Keratinocyte (primary cell): ENCODE measurements at regions not wholly inside any gene's neighbourhood (a gene's known extent, or its start where the extent isn't known, plus 50 kb on each side); places are given as distances from the start of the nearest gene placed in this dataset.

Source experiments
- DNase-seq: peaks from one replicate; pipeline ENCODE4 v3.0.0-alpha.2; 2011; ENCODE audit warnings: low read depth, missing footprints, low spot score
- FAIRE-seq: peaks from 2 replicates; lab custom pipeline; 2011; peaks lifted over from hg19 to GRCh38; lab: Jason Lieb, UNC
- H2AFZ ChIP-seq: 2 replicates; pipeline ENCODE4 v1.6.0; 2012; ENCODE audit warnings: low read length, control low read depth, inconsistent platforms; ENCODE audit not compliant: control insufficient read depth
- H3K27ac ChIP-seq: 2 replicates; pipeline ENCODE4 v1.5.1; 2011; ENCODE audit warnings: low read length; ENCODE audit not compliant: control insufficient read depth, insufficient read depth
- H3K27me3 ChIP-seq: 3 replicates; pipeline ENCODE4 v1.6.0; 2011; ENCODE audit warnings: low read length; ENCODE audit not compliant: control insufficient read depth, insufficient read depth; ENCODE audit errors: extremely low read depth
- H3K36me3 ChIP-seq, 2 experiments: 2 replicates in 1 of 2; 3 replicates in 1 of 2; pipeline ENCODE4 v1.5.1; 2011; ENCODE audit warnings: low read length in 2 of 2, mild to moderate bottlenecking in 1 of 2; ENCODE audit not compliant: control insufficient read depth in 2 of 2, insufficient read depth in 2 of 2; ENCODE audit errors: extremely low read depth in 1 of 2
- H3K4me1 ChIP-seq: 3 replicates; pipeline ENCODE4 v1.5.1; 2011; ENCODE audit warnings: low read length; ENCODE audit not compliant: control insufficient read depth, insufficient read depth; ENCODE audit errors: extremely low read depth
- H3K4me2 ChIP-seq: 3 replicates; pipeline ENCODE4 v1.6.0; 2011; ENCODE audit warnings: low read depth, low read length; ENCODE audit not compliant: control insufficient read depth, insufficient read depth; ENCODE audit errors: extremely low read depth
- H3K4me3 ChIP-seq, 3 experiments: fragments of 200-600 bp in 1 of 3; sonication (generic) in 1 of 3; 2 replicates in 2 of 3; 3 replicates in 1 of 3; pipeline ENCODE4 v1.5.1; 2011 to 2016; ENCODE audit warnings: low read length in 3 of 3, mild to moderate bottlenecking in 3 of 3, control low read depth in 2 of 3, inconsistent platforms in 1 of 3, low read depth in 1 of 3, mixed read lengths in 1 of 3, mixed run types in 1 of 3, moderate library complexity in 1 of 3; ENCODE audit not compliant: control insufficient read depth in 2 of 3, insufficient read depth in 2 of 3; ENCODE audit errors: extremely low read depth in 1 of 3
- H3K79me2 ChIP-seq: 2 replicates; pipeline ENCODE4 v1.6.0; 2012; ENCODE audit warnings: low read length; ENCODE audit not compliant: control insufficient read depth, insufficient read depth
- H3K9ac ChIP-seq: 3 replicates; pipeline ENCODE4 v1.6.0; 2011; ENCODE audit warnings: low read length; ENCODE audit not compliant: control insufficient read depth, insufficient read depth; ENCODE audit errors: extremely low read depth
- H3K9me1 ChIP-seq: 3 replicates; pipeline ENCODE4 v1.6.0; 2011; ENCODE audit warnings: low read length; ENCODE audit not compliant: control insufficient read depth, insufficient read depth; ENCODE audit errors: extremely low read depth
- H3K9me3 ChIP-seq: 2 replicates; pipeline ENCODE4 v1.5.1; 2012; ENCODE audit warnings: low read depth, low read length; ENCODE audit not compliant: control insufficient read depth
- H4K20me1 ChIP-seq: 3 replicates; pipeline ENCODE4 v1.6.0; 2011; ENCODE audit warnings: low read length; ENCODE audit not compliant: control insufficient read depth, insufficient read depth; ENCODE audit errors: extremely low read depth
- CTCF ChIP-seq, 3 experiments: IDR thresholded peaks in 1 of 3; conservative IDR thresholded peaks in 1 of 3; optimal IDR thresholded peaks in 1 of 3; 2 replicates in 2 of 3; 3 replicates in 1 of 3; pipeline versions ENCODE3 to v1.5.1; 2011; ENCODE audit warnings: low read length in 3 of 3, mild to moderate bottlenecking in 3 of 3, moderate library complexity in 2 of 3, control low read depth in 1 of 3, inconsistent platforms in 1 of 3; ENCODE audit not compliant: insufficient read depth in 2 of 3; ENCODE audit errors: extremely low read depth in 1 of 3
- EZH2 ChIP-seq: IDR thresholded peaks from one replicate; pipeline ENCODE4 v1.6.1; 2012; ENCODE audit warnings: inconsistent platforms, mild to moderate bottlenecking, low read length, moderate library complexity
- dilution Hi-C: fragments of 300-500 bp; cut with MboI; formaldehyde crosslinking; loops from one replicate; pipeline ENCODE4 v1.7.0; 2020; ENCODE audit warnings: low sequenced_read_pairs; ENCODE audit not compliant: extremely low pct_ligation_motif_present

- no peak overlapping the region for H3K9ac ChIP-seq
Observed at GRCh38 chr4:125991398-125991797, 676.6 kb downstream of the FAT4 start.

GRCh38 chr4:125992891-125993290 is 678.1 kb downstream of the FAT4 start:
- Histone ChIP-seq H3K4me2 (no peak overlapping the region), H3K9me1 (no peaks in the 10 kb centered on the region), H3K36me3 (no peaks in the 10 kb centered on the region), H3K27ac (no peak overlapping the region), H3K9me3 (no peaks in the 10 kb centered on the region), H4K20me1 (no peaks in the 10 kb centered on the region), H3K4me3 (no peak overlapping the region), H3K27me3 (no peaks in the 10 kb centered on the region), H3K79me2 (no peaks in the 10 kb centered on the region), H3K4me1 (no peaks in the 10 kb centered on the region), H2AFZ (no peak overlapping the region), H3K9ac (no peak overlapping the region)
- DNase-seq: no peak
- dilution Hi-C loops: no loop called here
- no peak for FAIRE-seq
- TF ChIP-seq EZH2 (no peak), CTCF (optimal IDR thresholded peaks at IDR 0.05 in 1 of 3, IDR thresholded peaks at IDR 0.05 in 1 of 3, conservative IDR thresholded peaks at IDR 0.05 in 1 of 3; ENCODE audit: extremely low read depth in 1 of 3, insufficient read depth in 2 of 3, low read length in 3 of 3) (no peak)

More at GRCh38 chr4:125991398-125991797, 676.6 kb downstream of the FAT4 start:
- Histone ChIP-seq H3K79me2 (no peaks in the 10 kb centered on the region), H3K9me3 (no peaks in the 10 kb centered on the region), H3K36me3 (no peaks in the 10 kb centered on the region), H2AFZ (no peak overlapping the region), H3K9me1 (no peaks in the 10 kb centered on the region), H4K20me1 (no peaks in the 10 kb centered on the region), H3K4me2 (no peak overlapping the region), H3K4me3 (no peak overlapping the region), H3K4me1 (no peaks in the 10 kb centered on the region), H3K27me3 (no peaks in the 10 kb centered on the region), H3K27ac (no peak overlapping the region)
- TF ChIP-seq EZH2: no peak
- TF ChIP-seq CTCF (optimal IDR thresholded peaks at IDR 0.05 in 1 of 3, IDR thresholded peaks at IDR 0.05 in 1 of 3, conservative IDR thresholded peaks at IDR 0.05 in 1 of 3; ENCODE audit: extremely low read depth in 1 of 3, insufficient read depth in 2 of 3, low read length in 3 of 3): no peak
- dilution Hi-C loops: no loop called here
- FAIRE-seq (no peak), DNase-seq (no peak)
